ENCODE measurements at regions not wholly inside any gene's neighbourhood (a gene's known extent, or its start where the extent isn't known, plus 50 kb on each side); places are given as distances from the start of the nearest gene placed in this dataset.
A peak's percentile ranks its signal among the peaks of the same experiment; 100 is the strongest.
"Not testable (repeated sequence)": the region's sequence is repeated elsewhere in the genome, so short reads cannot be mapped to it uniquely, and the experiment has no call there.

DNA sequence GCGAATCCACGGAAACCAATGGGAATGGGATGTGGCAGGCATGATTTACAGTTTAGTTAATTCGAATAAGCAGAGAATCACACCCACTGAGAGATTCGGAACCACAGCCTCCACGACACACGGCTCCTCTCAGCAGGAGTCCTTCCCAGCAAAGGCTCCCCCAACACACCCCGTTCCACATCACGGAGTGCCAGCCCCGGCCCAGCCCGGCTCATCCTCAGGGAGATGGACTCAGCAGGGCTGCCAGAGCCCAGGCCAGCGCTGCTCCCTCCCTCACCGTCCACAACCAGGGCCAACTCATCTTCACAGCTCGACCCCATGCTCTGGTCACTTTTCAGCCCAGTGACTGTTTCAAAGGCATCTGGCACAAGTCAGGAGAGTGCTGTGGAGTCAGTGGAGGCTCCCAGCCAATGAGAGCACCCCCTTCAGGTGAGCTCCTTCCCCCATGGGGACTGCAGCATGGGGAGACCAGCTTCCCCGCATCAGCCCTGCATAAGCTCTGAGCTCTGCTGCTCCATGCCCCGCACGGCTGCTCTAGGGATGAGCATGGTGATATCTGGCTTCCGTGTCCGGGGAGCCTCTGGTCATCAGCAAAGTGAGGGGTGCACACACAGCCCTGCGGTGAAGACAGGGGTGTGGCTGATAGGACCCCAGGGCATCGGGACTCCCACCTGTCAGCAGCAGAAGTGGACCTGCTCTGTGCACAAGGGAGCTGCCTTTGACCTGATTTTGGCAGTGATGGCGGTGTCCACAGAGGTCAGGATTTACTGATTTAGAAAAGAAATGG lies 238.8 kb upstream of the SFSWAP start:
- WGBS (ENCODE audit: extremely low coverage, insufficient coverage, low lambda C conversion rate) = no CpG with 5 or more reads among the region's 21 CpGs
- Histone ChIP-seq H2BK120ac (ENCODE audit: low read depth, low read length) (no peak overlapping the region), H4K5ac (ENCODE audit: low read length) (no peak overlapping the region), H3K4ac (ENCODE audit: low read depth, low read length) (no peak overlapping the region), H3K18ac (ENCODE audit: low read length) (no peak overlapping the region), H3K27ac (ENCODE audit: low read depth, low read length) (no peak overlapping the region), H3K4me2 (ENCODE audit: low read length) (no peak overlapping the region), H3K79me1 (ENCODE audit: low read length) (no peaks in the 10 kb centered on the region), H3K27me3 (ENCODE audit: insufficient read depth, low read length, poor library complexity) (no peaks in the 10 kb centered on the region), H3K36me3 (ENCODE audit: control insufficient read depth, insufficient read depth, low read length) (no peaks in the 10 kb centered on the region), H2BK15ac (replicated peaks; ENCODE audit: low read depth) (no peak overlapping the region), H3K4me3 (ENCODE audit: low read length) (no peak overlapping the region), H3K79me2 (ENCODE audit: control insufficient read depth, insufficient read depth, low read length) (no peaks in the 10 kb centered on the region), H3K56ac (ENCODE audit: low read length) (no peak overlapping the region), H3K9ac (ENCODE audit: low read length) (no peak overlapping the region), H3K23ac (ENCODE audit: low read length) (no peak overlapping the region), H2AK5ac (ENCODE audit: low read length) (no peak overlapping the region), H4K8ac (ENCODE audit: low read depth, low read length) (no peak overlapping the region), H3K4me1 (ENCODE audit: control insufficient read depth, low read depth, low read length) (no peaks in the 10 kb centered on the region), H2BK5ac (ENCODE audit: low read length) (no peak overlapping the region)
- DNase-seq = no peak

DNA sequence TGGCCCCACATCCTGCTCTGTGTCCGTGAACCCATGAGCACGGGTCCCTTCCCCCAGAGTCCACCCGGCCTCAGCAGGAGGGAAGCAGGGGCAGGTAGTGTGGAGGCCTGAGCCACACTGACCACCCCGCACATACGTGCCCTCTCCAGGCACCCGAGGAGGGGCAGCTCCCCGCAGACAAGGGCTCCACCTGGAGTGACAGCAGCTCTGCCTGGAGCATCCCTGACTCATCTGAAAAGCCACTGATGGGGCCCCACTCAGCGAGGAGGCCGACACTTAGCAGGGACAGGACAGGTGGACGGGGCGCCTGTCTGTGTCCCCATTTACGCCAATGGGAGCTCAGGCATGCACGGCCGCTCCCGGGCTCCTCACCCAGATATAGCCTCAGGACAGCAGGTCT lies 237.6 kb upstream of the SFSWAP start:
- DNase-seq = no peak
- no CpG with 5 or more reads among the region's 15 CpGs for WGBS (ENCODE audit: extremely low coverage, insufficient coverage, low lambda C conversion rate)
- no peaks in the 10 kb centered on the region for H3K79me2 ChIP-seq (ENCODE audit: control insufficient read depth, insufficient read depth, low read length)

DNA sequence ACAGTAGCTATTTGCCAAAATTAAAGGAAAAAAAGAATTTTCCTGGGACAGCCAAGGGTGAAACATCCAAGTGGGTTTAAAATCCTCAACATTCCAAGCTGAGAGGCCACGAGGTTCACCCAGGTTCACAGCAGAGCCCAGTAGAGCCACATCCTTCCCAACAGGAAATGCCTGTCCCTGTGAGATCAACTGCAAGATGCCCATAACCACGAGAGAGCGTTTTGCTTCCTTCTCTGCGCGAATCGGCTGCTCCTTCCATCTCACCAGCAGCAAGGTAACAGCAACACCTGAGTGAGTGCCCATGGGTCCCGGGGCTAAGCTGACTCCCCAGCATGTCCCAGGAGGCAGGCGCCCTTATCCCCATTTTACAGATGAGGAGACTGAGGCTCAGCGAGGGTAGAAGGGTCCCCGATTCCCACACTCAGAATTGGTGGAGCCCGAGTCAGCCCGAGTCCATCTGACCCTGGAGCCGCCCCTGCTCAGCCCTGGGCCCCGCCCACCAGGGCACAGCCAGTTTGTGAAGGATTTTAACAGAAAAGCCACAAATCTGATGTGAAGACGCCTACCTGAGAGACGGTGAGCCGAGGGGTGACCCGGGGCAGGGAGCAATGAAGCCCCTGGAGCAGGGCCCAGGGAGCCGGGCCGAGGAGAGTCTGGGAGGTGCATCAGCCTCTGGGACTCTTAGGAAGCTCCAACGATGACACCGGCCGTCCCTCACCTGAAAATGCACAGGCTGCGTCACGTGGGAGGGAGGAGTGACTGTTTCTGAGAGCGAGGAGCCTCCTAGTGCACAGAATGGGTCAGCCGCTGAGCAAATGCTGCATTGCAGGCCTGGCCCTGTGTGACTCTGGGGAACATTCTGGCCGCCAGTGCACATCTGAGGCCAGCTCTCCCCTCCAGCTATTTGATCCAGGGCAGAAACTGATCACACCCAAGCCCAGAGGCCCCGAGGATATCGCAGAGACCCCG lies 236.9 kb upstream of the SFSWAP start:
- DNase-seq = peak; percentile 61
- H3K23ac ChIP-seq (ENCODE audit: low read length) = no peak overlapping the region
- no peaks in the 10 kb centered on the region for H3K79me1 ChIP-seq (ENCODE audit: low read length)
- no peak overlapping the region for H3K4me2 ChIP-seq (ENCODE audit: low read length)
- no peak overlapping the region for H3K56ac ChIP-seq (ENCODE audit: low read length)
- H2BK5ac ChIP-seq (ENCODE audit: low read length) = no peak overlapping the region
- H2BK15ac ChIP-seq (replicated peaks; ENCODE audit: low read depth) = no peak overlapping the region
- H2BK120ac ChIP-seq (ENCODE audit: low read depth, low read length) = no peak overlapping the region
- no peak overlapping the region for H3K4ac ChIP-seq (ENCODE audit: low read depth, low read length)
- no peaks in the 10 kb centered on the region for H3K36me3 ChIP-seq (ENCODE audit: control insufficient read depth, insufficient read depth, low read length)
- no peaks in the 10 kb centered on the region for H3K4me1 ChIP-seq (ENCODE audit: control insufficient read depth, low read depth, low read length)
- H4K8ac ChIP-seq (ENCODE audit: low read depth, low read length) = no peak overlapping the region
- no CpG with 5 or more reads among the region's 31 CpGs for WGBS (ENCODE audit: extremely low coverage, insufficient coverage, low lambda C conversion rate)
- H3K79me2 ChIP-seq (ENCODE audit: control insufficient read depth, insufficient read depth, low read length) = no peaks in the 10 kb centered on the region
- no peak overlapping the region for H3K9ac ChIP-seq (ENCODE audit: low read length)
- H3K18ac ChIP-seq (ENCODE audit: low read length) = no peak overlapping the region
- H2AK5ac ChIP-seq (ENCODE audit: low read length) = no peak overlapping the region
- no peak overlapping the region for H3K27ac ChIP-seq (ENCODE audit: low read depth, low read length)
- H4K5ac ChIP-seq (ENCODE audit: low read length) = no peak overlapping the region
- H3K4me3 ChIP-seq (ENCODE audit: low read length) = no peak overlapping the region
- no peaks in the 10 kb centered on the region for H3K27me3 ChIP-seq (ENCODE audit: insufficient read depth, low read length, poor library complexity)

More for the DNA sequence above, 237.6 kb upstream of the SFSWAP start:
- no peak overlapping the region for H2BK15ac ChIP-seq (replicated peaks; ENCODE audit: low read depth)
- H3K27me3 ChIP-seq (ENCODE audit: insufficient read depth, low read length, poor library complexity) = no peaks in the 10 kb centered on the region
- H3K4me3 ChIP-seq (ENCODE audit: low read length) = no peak overlapping the region
- H3K4ac ChIP-seq (ENCODE audit: low read depth, low read length) = no peak overlapping the region
- H3K27ac ChIP-seq (ENCODE audit: low read depth, low read length) = no peak overlapping the region
- H4K8ac ChIP-seq (ENCODE audit: low read depth, low read length) = no peak overlapping the region
- no peak overlapping the region for H3K18ac ChIP-seq (ENCODE audit: low read length)
- H3K56ac ChIP-seq (ENCODE audit: low read length) = no peak overlapping the region
- no peak overlapping the region for H3K23ac ChIP-seq (ENCODE audit: low read length)
- no peak overlapping the region for H3K9ac ChIP-seq (ENCODE audit: low read length)
- no peaks in the 10 kb centered on the region for H3K79me1 ChIP-seq (ENCODE audit: low read length)
- no peak overlapping the region for H3K4me2 ChIP-seq (ENCODE audit: low read length)
- H2BK5ac ChIP-seq (ENCODE audit: low read length) = no peak overlapping the region
- H4K5ac ChIP-seq (ENCODE audit: low read length) = no peak overlapping the region
- H2AK5ac ChIP-seq (ENCODE audit: low read length) = no peak overlapping the region
- no peaks in the 10 kb centered on the region for H3K4me1 ChIP-seq (ENCODE audit: control insufficient read depth, low read depth, low read length)
- H3K36me3 ChIP-seq (ENCODE audit: control insufficient read depth, insufficient read depth, low read length) = no peaks in the 10 kb centered on the region
- H2BK120ac ChIP-seq (ENCODE audit: low read depth, low read length) = no peak overlapping the region

DNA sequence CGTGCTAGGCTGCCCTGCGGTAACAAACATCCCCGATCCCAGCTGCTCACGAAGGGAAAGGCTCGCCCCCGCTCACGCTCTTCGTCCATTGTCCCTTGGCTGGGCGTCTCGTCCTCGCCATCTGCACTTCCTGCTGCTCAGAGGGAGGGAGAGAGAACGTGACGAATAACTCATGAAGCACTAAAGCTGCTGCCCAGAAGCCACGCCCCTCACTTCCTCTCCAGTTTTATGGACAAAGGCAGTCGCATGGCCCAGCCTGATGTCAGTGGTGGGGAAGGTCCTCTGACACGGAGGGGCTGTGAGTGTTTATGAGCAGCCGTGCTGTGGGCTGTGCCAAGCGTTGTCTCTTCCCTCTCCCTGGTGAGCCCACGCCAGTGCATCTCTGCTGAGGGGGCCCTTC lies 235.9 kb upstream of the SFSWAP start:
- H3K23ac ChIP-seq (ENCODE audit: low read length); H3K36me3 ChIP-seq (ENCODE audit: control insufficient read depth, insufficient read depth, low read length); H2BK120ac ChIP-seq (ENCODE audit: low read depth, low read length); H3K27me3 ChIP-seq (ENCODE audit: insufficient read depth, low read length, poor library complexity); H3K79me2 ChIP-seq (ENCODE audit: control insufficient read depth, insufficient read depth, low read length); H2BK15ac ChIP-seq (replicated peaks; ENCODE audit: low read depth); H3K4me3 ChIP-seq (ENCODE audit: low read length); H3K56ac ChIP-seq (ENCODE audit: low read length); H3K4me2 ChIP-seq (ENCODE audit: low read length); H3K27ac ChIP-seq (ENCODE audit: low read depth, low read length); H2BK5ac ChIP-seq (ENCODE audit: low read length); H3K4me1 ChIP-seq (ENCODE audit: control insufficient read depth, low read depth, low read length); H3K79me1 ChIP-seq (ENCODE audit: low read length); H3K18ac ChIP-seq (ENCODE audit: low read length); H3K9ac ChIP-seq (ENCODE audit: low read length); H4K8ac ChIP-seq (ENCODE audit: low read depth, low read length); H2AK5ac ChIP-seq (ENCODE audit: low read length); DNase-seq; H4K5ac ChIP-seq (ENCODE audit: low read length); H3K4ac ChIP-seq (ENCODE audit: low read depth, low read length): not testable (repeated sequence)
- no CpG with 5 or more reads among the region's 19 CpGs for WGBS (ENCODE audit: extremely low coverage, insufficient coverage, low lambda C conversion rate)

DNA sequence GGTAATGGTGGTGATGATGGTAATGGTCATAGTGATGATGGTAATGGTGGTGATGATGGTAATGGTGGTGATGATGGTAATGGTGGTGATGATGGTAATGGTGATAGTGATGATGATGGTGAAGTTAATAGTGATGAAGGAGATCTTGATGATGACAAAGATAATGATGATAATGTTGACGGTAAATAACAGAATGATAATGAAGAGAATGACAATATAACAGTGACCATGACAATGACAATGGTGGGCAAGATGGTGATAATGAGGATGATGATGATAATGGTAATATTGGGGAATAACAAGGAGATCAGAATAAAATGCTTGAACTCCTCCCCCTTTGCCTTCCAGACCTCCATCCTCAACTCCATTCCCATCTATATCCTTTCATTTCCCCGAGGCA lies 233.3 kb upstream of the SFSWAP start:
- no peak overlapping the region for H3K27ac ChIP-seq (ENCODE audit: low read depth, low read length)
- WGBS (ENCODE audit: extremely low coverage, insufficient coverage, low lambda C conversion rate) = no CpG with 5 or more reads among the region's 2 CpGs
- DNase-seq = no peak

More for the DNA sequence above, 233.3 kb upstream of the SFSWAP start:
- Histone ChIP-seq H3K18ac (ENCODE audit: low read length) (no peak overlapping the region), H3K36me3 (ENCODE audit: control insufficient read depth, insufficient read depth, low read length) (no peaks in the 10 kb centered on the region), H2BK15ac (replicated peaks; ENCODE audit: low read depth) (no peak overlapping the region), H2AK5ac (ENCODE audit: low read length) (no peak overlapping the region), H2BK5ac (ENCODE audit: low read length) (no peak overlapping the region), H2BK120ac (ENCODE audit: low read depth, low read length) (no peak overlapping the region), H3K4me1 (ENCODE audit: control insufficient read depth, low read depth, low read length) (no peaks in the 10 kb centered on the region), H3K79me2 (ENCODE audit: control insufficient read depth, insufficient read depth, low read length) (no peaks in the 10 kb centered on the region), H3K56ac (ENCODE audit: low read length) (no peak overlapping the region), H3K4me3 (ENCODE audit: low read length) (no peak overlapping the region), H4K8ac (ENCODE audit: low read depth, low read length) (no peak overlapping the region), H3K27me3 (ENCODE audit: insufficient read depth, low read length, poor library complexity) (no peaks in the 10 kb centered on the region), H4K5ac (ENCODE audit: low read length) (no peak overlapping the region), H3K79me1 (ENCODE audit: low read length) (no peaks in the 10 kb centered on the region), H3K23ac (ENCODE audit: low read length) (no peak overlapping the region), H3K4me2 (ENCODE audit: low read length) (no peak overlapping the region), H3K4ac (ENCODE audit: low read depth, low read length) (no peak overlapping the region), H3K9ac (ENCODE audit: low read length) (no peak overlapping the region)

Data from mesendoderm (in vitro differentiated cells).